ENCODE measurements at regions not wholly inside any gene's neighbourhood (a gene's known extent, or its start where the extent isn't known, plus 50 kb on each side); places are given as distances from the start of the nearest gene placed in this dataset.

DNA sequence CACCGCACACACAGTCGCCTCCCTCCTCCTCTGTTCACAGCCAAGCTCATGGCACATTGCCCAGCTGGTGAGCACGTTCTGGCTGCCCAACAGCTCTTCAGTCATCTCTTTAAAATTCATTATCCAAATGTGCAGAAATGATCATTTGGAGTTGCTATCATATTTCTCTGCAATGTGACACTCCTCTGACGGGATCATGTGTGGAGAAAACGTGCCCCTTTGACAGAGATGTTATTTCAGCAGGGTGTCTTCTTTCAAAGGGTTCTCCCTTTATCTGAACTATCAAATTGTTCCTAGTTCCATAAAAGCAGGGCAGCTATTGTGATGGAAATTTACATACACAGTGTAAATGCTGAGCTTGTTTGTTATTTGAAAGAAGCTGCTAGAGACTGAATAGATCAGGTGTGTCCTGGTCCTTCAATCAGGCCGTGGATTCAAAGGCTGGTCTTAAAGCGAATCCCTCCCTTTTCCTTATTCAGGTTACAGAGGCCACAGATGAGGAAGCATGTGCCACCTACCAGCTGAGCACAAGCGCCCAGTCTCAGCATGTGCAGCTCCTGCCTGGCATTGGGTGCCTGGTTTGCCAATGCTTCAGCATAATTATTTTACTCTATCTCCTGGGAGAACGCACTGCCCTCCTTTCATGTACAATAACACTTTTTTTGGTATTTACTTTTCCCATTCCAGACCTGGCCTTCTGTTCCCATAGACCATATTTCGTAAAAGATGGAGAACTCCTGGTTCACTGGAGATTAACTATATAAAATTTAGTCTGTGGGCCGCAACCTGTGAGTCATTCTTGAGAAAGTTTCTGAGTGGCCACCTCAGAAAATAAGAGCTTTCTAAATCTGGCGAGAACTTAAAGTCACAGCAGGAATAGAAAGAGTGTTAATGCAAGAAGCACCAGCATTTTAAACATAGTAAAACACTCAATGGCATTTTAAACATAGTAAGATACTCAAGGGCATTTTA, 433.7 kb downstream of the ENC1 start (continued):
- TF ChIP-seq, protein P1, sequence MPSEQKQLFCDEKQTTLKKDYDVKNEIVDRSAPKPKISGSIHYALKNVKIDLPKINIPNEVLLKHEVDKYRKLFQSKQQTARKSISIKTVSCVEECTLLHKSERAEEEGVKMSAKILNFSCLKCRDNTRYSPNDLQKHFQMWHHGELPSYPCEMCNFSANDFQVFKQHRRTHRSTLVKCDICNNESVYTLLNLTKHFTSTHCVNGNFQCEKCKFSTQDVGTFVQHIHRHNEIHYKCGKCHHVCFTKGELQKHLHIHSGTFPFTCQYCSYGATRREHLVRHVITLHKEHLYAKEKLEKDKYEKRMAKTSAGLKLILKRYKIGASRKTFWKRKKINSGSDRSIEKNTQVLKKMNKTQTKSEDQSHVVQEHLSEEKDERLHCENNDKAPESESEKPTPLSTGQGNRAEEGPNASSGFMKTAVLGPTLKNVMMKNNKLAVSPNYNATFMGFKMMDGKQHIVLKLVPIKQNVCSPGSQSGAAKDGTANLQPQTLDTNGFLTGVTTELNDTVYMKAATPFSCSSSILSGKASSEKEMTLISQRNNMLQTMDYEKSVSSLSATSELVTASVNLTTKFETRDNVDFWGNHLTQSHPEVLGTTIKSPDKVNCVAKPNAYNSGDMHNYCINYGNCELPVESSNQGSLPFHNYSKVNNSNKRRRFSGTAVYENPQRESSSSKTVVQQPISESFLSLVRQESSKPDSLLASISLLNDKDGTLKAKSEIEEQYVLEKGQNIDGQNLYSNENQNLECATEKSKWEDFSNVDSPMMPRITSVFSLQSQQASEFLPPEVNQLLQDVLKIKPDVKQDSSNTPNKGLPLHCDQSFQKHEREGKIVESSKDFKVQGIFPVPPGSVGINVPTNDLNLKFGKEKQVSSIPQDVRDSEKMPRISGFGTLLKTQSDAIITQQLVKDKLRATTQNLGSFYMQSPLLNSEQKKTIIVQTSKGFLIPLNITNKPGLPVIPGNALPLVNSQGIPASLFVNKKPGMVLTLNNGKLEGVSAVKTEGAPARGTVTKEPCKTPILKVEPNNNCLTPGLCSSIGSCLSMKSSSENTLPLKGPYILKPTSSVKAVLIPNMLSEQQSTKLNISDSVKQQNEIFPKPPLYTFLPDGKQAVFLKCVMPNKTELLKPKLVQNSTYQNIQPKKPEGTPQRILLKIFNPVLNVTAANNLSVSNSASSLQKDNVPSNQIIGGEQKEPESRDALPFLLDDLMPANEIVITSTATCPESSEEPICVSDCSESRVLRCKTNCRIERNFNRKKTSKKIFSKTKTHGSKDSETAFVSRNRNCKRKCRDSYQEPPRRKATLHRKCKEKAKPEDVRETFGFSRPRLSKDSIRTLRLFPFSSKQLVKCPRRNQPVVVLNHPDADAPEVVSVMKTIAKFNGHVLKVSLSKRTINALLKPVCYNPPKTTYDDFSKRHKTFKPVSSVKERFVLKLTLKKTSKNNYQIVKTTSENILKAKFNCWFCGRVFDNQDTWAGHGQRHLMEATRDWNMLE (tag by site-specific recombination; conservative IDR thresholded peaks at IDR 0.05; ENCODE audit: low read depth): peak; percentile 53; the same call in 1 of the 2 replicates
- TF ChIP-seq ZNF747 (tag by site-specific recombination; IDR thresholded peaks at IDR 0.05) (no peak), ZNF580 (tag by site-specific recombination; IDR thresholded peaks at IDR 0.05) (no peak), ZNF654 (tag by site-specific recombination; IDR thresholded peaks at IDR 0.05; ENCODE audit: low read depth) (no peak), ZNF280C (tag by site-specific recombination; IDR thresholded peaks at IDR 0.05) (no peak), SCRT1 (tag by site-specific recombination; IDR thresholded peaks at IDR 0.05; ENCODE audit: borderline replicate concordance) (0 out of 2 replicates have a peak, but pooled peaks have one; percentile 19), ZBTB17 (tag by site-specific recombination; IDR thresholded peaks at IDR 0.05) (peak; percentile 80), GLI2 (tag by site-specific recombination; IDR thresholded peaks at IDR 0.05; ENCODE audit: borderline replicate concordance, low read depth) (peak; percentile 54; the same call in 1 of the 2 replicates), ZNF558 (tag by site-specific recombination; IDR thresholded peaks at IDR 0.05) (peak; percentile 64; the same call in 1 of the 2 replicates), ZNF561 (tag by site-specific recombination; IDR thresholded peaks at IDR 0.05; ENCODE audit: borderline replicate concordance) (peak; percentile 71; the same call in 1 of the 2 replicates), TRIM28 (IDR thresholded peaks at IDR 0.05; ENCODE audit: borderline replicate concordance, low read length) (peak; percentile 82; the same call in 1 of the 2 replicates), HOXD13 (CRISPR knock-in tag; IDR thresholded peaks at IDR 0.05; ENCODE audit: borderline replicate concordance) (peak; percentile 77; the same call in 1 of the 2 replicates), SP3 (tag by site-specific recombination; IDR thresholded peaks at IDR 0.05) (0 out of 2 replicates have a peak, but pooled peaks have one; percentile 14), MEIS1 (CRISPR knock-in tag; IDR thresholded peaks at IDR 0.05; ENCODE audit: borderline replicate concordance) (peak; percentile 22; the same call in 1 of the 2 replicates), SP7 (tag by site-specific recombination; IDR thresholded peaks at IDR 0.05) (peak; percentile 94), ZNF175 (tag by site-specific recombination; IDR thresholded peaks at IDR 0.05) (no peak), ZNF24 (tag by site-specific recombination; IDR thresholded peaks at IDR 0.05) (peak; percentile 91), ZNF302 (tag by site-specific recombination; IDR thresholded peaks at IDR 0.05; ENCODE audit: low read depth) (no peak), ZBTB6 (tag by site-specific recombination; IDR thresholded peaks at IDR 0.05) (no peak), YY2 (tag by site-specific recombination; IDR thresholded peaks at IDR 0.05) (no peak), OSR2 (tag by site-specific recombination; IDR thresholded peaks at IDR 0.05) (peak; percentile 87), MYNN (tag by site-specific recombination; IDR thresholded peaks at IDR 0.05; ENCODE audit: borderline replicate concordance) (no peak), ZNF221 (tag by site-specific recombination; IDR thresholded peaks at IDR 0.05; ENCODE audit: borderline replicate concordance) (no peak)
- TF ChIP-seq, protein P2, sequence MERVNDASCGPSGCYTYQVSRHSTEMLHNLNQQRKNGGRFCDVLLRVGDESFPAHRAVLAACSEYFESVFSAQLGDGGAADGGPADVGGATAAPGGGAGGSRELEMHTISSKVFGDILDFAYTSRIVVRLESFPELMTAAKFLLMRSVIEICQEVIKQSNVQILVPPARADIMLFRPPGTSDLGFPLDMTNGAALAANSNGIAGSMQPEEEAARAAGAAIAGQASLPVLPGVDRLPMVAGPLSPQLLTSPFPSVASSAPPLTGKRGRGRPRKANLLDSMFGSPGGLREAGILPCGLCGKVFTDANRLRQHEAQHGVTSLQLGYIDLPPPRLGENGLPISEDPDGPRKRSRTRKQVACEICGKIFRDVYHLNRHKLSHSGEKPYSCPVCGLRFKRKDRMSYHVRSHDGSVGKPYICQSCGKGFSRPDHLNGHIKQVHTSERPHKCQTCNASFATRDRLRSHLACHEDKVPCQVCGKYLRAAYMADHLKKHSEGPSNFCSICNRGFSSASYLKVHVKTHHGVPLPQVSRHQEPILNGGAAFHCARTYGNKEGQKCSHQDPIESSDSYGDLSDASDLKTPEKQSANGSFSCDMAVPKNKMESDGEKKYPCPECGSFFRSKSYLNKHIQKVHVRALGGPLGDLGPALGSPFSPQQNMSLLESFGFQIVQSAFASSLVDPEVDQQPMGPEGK (tag by site-specific recombination; IDR thresholded peaks at IDR 0.05): peak; percentile 86
- TF ChIP-seq, protein P3, sequence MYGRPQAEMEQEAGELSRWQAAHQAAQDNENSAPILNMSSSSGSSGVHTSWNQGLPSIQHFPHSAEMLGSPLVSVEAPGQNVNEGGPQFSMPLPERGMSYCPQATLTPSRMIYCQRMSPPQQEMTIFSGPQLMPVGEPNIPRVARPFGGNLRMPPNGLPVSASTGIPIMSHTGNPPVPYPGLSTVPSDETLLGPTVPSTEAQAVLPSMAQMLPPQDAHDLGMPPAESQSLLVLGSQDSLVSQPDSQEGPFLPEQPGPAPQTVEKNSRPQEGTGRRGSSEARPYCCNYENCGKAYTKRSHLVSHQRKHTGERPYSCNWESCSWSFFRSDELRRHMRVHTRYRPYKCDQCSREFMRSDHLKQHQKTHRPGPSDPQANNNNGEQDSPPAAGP (tag by site-specific recombination; IDR thresholded peaks at IDR 0.05): peak; percentile 38; the same call in 1 of the 2 replicates

Measured in HEK293 (cell line).